GM19240 (cell line): ENCODE measurements at regions not wholly inside any gene's neighbourhood (a gene's known extent, or its start where the extent isn't known, plus 50 kb on each side); places are given as distances from the start of the nearest gene placed in this dataset.

Experiments
- DNase-seq: peaks from one replicate; pipeline ENCODE4 v3.0.0; 2011; ENCODE audit warnings: low spot score; ENCODE audit not compliant: insufficient read length

GRCh38 chr2:76461431-76461830 lies 750.7 kb upstream of the GCFC2 start:
- no peak for DNase-seq

- no peak for DNase-seq
These were observed 745.2 kb upstream of the GCFC2 start for GRCh38 chr2:76455910-76456309.

GRCh38 chr2:76450024-76450475 lies 739.3 kb upstream of the GCFC2 start:
- no peak for DNase-seq

GRCh38 chr2:76448956-76449355 lies 738.2 kb upstream of the GCFC2 start:
- no peak for DNase-seq

- DNase-seq, result no peak
These were observed 736.6 kb upstream of the GCFC2 start for GRCh38 chr2:76447294-76447693.

GRCh38 chr2:76446872-76447271 lies 736.2 kb upstream of the GCFC2 start:
- DNase-seq, result no peak

- no peak for DNase-seq
These were observed 735.2 kb upstream of the GCFC2 start for GRCh38 chr2:76445880-76446279.

- DNase-seq, result no peak
These were observed 734.0 kb upstream of the GCFC2 start for GRCh38 chr2:76444732-76445131.

GRCh38 chr2:76437564-76437963 lies 726.8 kb upstream of the GCFC2 start:
- no peak for DNase-seq

GRCh38 chr2:76429374-76429773 lies 718.7 kb upstream of the GCFC2 start:
- no peak for DNase-seq

GRCh38 chr2:76427452-76427851 lies 716.7 kb upstream of the GCFC2 start:
- DNase-seq, result no peak

- DNase-seq, result no peak
These were observed 705.1 kb upstream of the GCFC2 start for GRCh38 chr2:76415821-76416220.

GRCh38 chr2:76413436-76413835 lies 702.7 kb upstream of the GCFC2 start:
- no peak for DNase-seq

GRCh38 chr2:76406134-76406855 lies 695.6 kb upstream of the GCFC2 start:
- no peak for DNase-seq

- DNase-seq, result no peak
These were observed 682.6 kb upstream of the GCFC2 start for GRCh38 chr2:76393356-76393755.

- no peak for DNase-seq
These were observed 681.0 kb upstream of the GCFC2 start for GRCh38 chr2:76391678-76392077.

GRCh38 chr2:76387294-76387693 lies 676.6 kb upstream of the GCFC2 start:
- DNase-seq, result no peak

GRCh38 chr2:76385943-76386342 lies 675.2 kb upstream of the GCFC2 start:
- no peak for DNase-seq

GRCh38 chr2:76381624-76382023 lies 670.9 kb upstream of the GCFC2 start:
- no peak for DNase-seq

GRCh38 chr2:76378140-76378539 lies 667.4 kb upstream of the GCFC2 start:
- DNase-seq, result no peak

- DNase-seq, result no peak
These were observed 630.7 kb upstream of the GCFC2 start for GRCh38 chr2:76341439-76341838.

- DNase-seq, result no peak
These were observed 622.2 kb upstream of the GCFC2 start for GRCh38 chr2:76332871-76333270.

GRCh38 chr2:76330865-76331264 lies 620.1 kb upstream of the GCFC2 start:
- DNase-seq, result no peak

GRCh38 chr2:76326636-76327035 lies 615.9 kb upstream of the GCFC2 start:
- DNase-seq, result no peak
